ENCODE measurements at regions not wholly inside any gene's neighbourhood (a gene's known extent, or its start where the extent isn't known, plus 50 kb on each side); places are given as distances from the start of the nearest gene placed in this dataset.

GRCh38 chr1:227390525-227390924 is 72.2 kb upstream of the CDC42BPA start:
- ATAC-seq (ENCODE audit: low FRiP score) = no peak
- no peak for DNase-seq (ENCODE audit: low spot score)
- no peak for TF ChIP-seq CTCF (IDR thresholded peaks at IDR 0.05)

- no peak for TF ChIP-seq CTCF (IDR thresholded peaks at IDR 0.05)
- ATAC-seq (ENCODE audit: low FRiP score) (no peak), DNase-seq (ENCODE audit: low spot score) (no peak)
These were observed 70.2 kb upstream of the CDC42BPA start for GRCh38 chr1:227388214-227389168.

- DNase-seq (ENCODE audit: low spot score) (no peak), ATAC-seq (ENCODE audit: low FRiP score) (no peak)
- TF ChIP-seq CTCF (IDR thresholded peaks at IDR 0.05) = no peak
These were observed 61.2 kb upstream of the CDC42BPA start for GRCh38 chr1:227379555-227379892.

GRCh38 chr1:227378871-227379554 is 60.7 kb upstream of the CDC42BPA start:
- no peak for TF ChIP-seq CTCF (IDR thresholded peaks at IDR 0.05)
- no peak for ATAC-seq (ENCODE audit: low FRiP score)
- no peak for DNase-seq (ENCODE audit: low spot score)

GRCh38 chr1:227378181-227378580 is 59.9 kb upstream of the CDC42BPA start:
- no peak for TF ChIP-seq CTCF (IDR thresholded peaks at IDR 0.05)
- ATAC-seq (ENCODE audit: low FRiP score) (no peak), DNase-seq (ENCODE audit: low spot score) (no peak)

GRCh38 chr1:227374846-227375245 is 56.6 kb upstream of the CDC42BPA start:
- TF ChIP-seq CTCF (IDR thresholded peaks at IDR 0.05) = no peak

More at GRCh38 chr1:227374846-227375245, 56.6 kb upstream of the CDC42BPA start:
- DNase-seq (ENCODE audit: low spot score) = no peak
- no peak for ATAC-seq (ENCODE audit: low FRiP score)

Measured in omental fat pad (tissue), 3 donors.